SU-DHL-6 (cell line): ENCODE measurements at regions not wholly inside any gene's neighbourhood (a gene's known extent, or its start where the extent isn't known, plus 50 kb on each side); places are given as distances from the start of the nearest gene placed in this dataset.

Experiments used
- H2AFZ ChIP-seq: fragments of 200-600 bp; sonication (generic); 2 replicates; pipeline ENCODE4 v1.6.1; 2014; ENCODE audit warnings: low read depth, mild to moderate bottlenecking, moderate library complexity, mixed read lengths, antibody characterized with exemption, low read length; ENCODE audit not compliant: severe bottlenecking
- H3F3A ChIP-seq: fragments of 200-600 bp; shearing (Covaris generic); 2 replicates; pipeline ENCODE4 v1.6.0; 2016; ENCODE audit warnings: antibody characterized with exemption, mild to moderate bottlenecking; ENCODE audit not compliant: insufficient read depth
- H3K27ac ChIP-seq: fragments of 200-600 bp; sonication (generic); 2 replicates; pipeline ENCODE4 v1.5.1; 2016; ENCODE audit warnings: low read depth, mild to moderate bottlenecking, low read length, moderate library complexity, mixed read lengths
- H3K27me3 ChIP-seq: fragments of 200-600 bp; sonication (generic), shearing (Covaris generic); 2 replicates; pipeline ENCODE4 v1.6.0; 2014; ENCODE audit warnings: mild to moderate bottlenecking, low read length
- H3K36me3 ChIP-seq: fragments of 200-600 bp; sonication (generic); 2 replicates; pipeline ENCODE4 v1.6.1; 2014; ENCODE audit warnings: mild to moderate bottlenecking, low read length, mixed read lengths
- H3K4me2 ChIP-seq: fragments of 300-600, 200-600 bp; shearing (Covaris generic), sonication (generic); 2 replicates; pipeline ENCODE4 v1.6.0; 2014; ENCODE audit warnings: low read length, low read depth, mild to moderate bottlenecking; ENCODE audit not compliant: poor library complexity, severe bottlenecking
- H3K4me3 ChIP-seq: fragments of 200-600 bp; sonication (generic); 2 replicates; pipeline ENCODE4 v1.5.1; 2014; ENCODE audit warnings: antibody characterized with exemption, low read length, mild to moderate bottlenecking, mixed read lengths; ENCODE audit not compliant: insufficient read depth, poor library complexity, severe bottlenecking
- H3K79me2 ChIP-seq: fragments of 200-600 bp; sonication (generic); 2 replicates; pipeline ENCODE4 v1.6.1; 2014; ENCODE audit warnings: mild to moderate bottlenecking, low read length, moderate library complexity; ENCODE audit not compliant: insufficient read depth
- H3K9ac ChIP-seq: fragments of 200-600 bp; sonication (generic); 2 replicates; pipeline ENCODE4 v1.7.0; 2014; ENCODE audit warnings: mild to moderate bottlenecking, low read length
- H3K9me2 ChIP-seq: fragments of 200-600 bp; sonication (generic); replicated peaks from 2 replicates; pipeline ENCODE4 v1.6.1; 2014; ENCODE audit warnings: low read length; ENCODE audit not compliant: insufficient read depth
- H3K9me3 ChIP-seq: fragments of 200-600 bp; sonication (generic); 2 replicates; pipeline ENCODE4 v1.6.1; 2014; ENCODE audit warnings: low read length, mixed read lengths; ENCODE audit not compliant: insufficient read depth
- H4K20me1 ChIP-seq: fragments of 200-600 bp; sonication (generic); 2 replicates; pipeline ENCODE4 v1.6.1; 2014; ENCODE audit warnings: low read depth, mild to moderate bottlenecking, antibody characterized with exemption, low read length, moderate library complexity, mixed read lengths
- CTCF ChIP-seq: fragments of 200-600 bp; sonication (generic); IDR thresholded peaks from one replicate; pipeline ENCODE4 v1.5.1; 2017; ENCODE audit warnings: antibody characterized with exemption, mild to moderate bottlenecking, low read length, moderate library complexity; ENCODE audit not compliant: insufficient read depth, poor library complexity, severe bottlenecking
- EZH2phosphoT487 ChIP-seq: fragments of 200-600 bp; sonication (generic), shearing (Covaris generic); conservative IDR thresholded peaks from 2 replicates; pipeline ENCODE4 v1.6.1; 2018; ENCODE audit warnings: mild to moderate bottlenecking, antibody characterized with exemption, low read length, moderate library complexity, mixed read lengths

- no peaks in the 10 kb centered on the region for H3K36me3 ChIP-seq
- no peaks in the 10 kb centered on the region for H4K20me1 ChIP-seq
- H3F3A ChIP-seq, result no peaks in the 10 kb centered on the region
- no peak overlapping the region for H3K27ac ChIP-seq
- no peaks in the 10 kb centered on the region for H3K79me2 ChIP-seq
- no peak overlapping the region for H3K4me2 ChIP-seq
- TF ChIP-seq CTCF (no peak), EZH2phosphoT487 (no peak)
- H3K9me3 ChIP-seq, result no peaks in the 10 kb centered on the region
- no peak overlapping the region for H3K9ac ChIP-seq
- H2AFZ ChIP-seq, result no peak overlapping the region
- no peaks in the 10 kb centered on the region for H3K9me2 ChIP-seq
- no peaks in the 10 kb centered on the region for H3K27me3 ChIP-seq
- no peak overlapping the region for H3K4me3 ChIP-seq
Measured at GRCh38 chr18:30265190-30265589, 777.4 kb downstream of the DSC3 start.

- Histone ChIP-seq H3K27me3 (no peaks in the 10 kb centered on the region), H3K36me3 (no peaks in the 10 kb centered on the region), H3K9ac (no peak overlapping the region), H3K9me2 (no peaks in the 10 kb centered on the region), H3K9me3 (no peaks in the 10 kb centered on the region), H3K27ac (no peak overlapping the region), H2AFZ (no peak overlapping the region), H3K79me2 (no peaks in the 10 kb centered on the region), H3K4me3 (no peak overlapping the region), H4K20me1 (no peaks in the 10 kb centered on the region), H3F3A (no peaks in the 10 kb centered on the region), H3K4me2 (no peak overlapping the region)
- TF ChIP-seq CTCF (no peak), EZH2phosphoT487 (no peak)
Measured at GRCh38 chr18:30254331-30254730, 788.2 kb downstream of the DSC3 start.

GRCh38 chr18:30248056-30248455, 794.5 kb downstream of the DSC3 start:
- no peak for TF ChIP-seq CTCF
- no peak for TF ChIP-seq EZH2phosphoT487
- H3K9me2 ChIP-seq, result no peaks in the 10 kb centered on the region
- no peak overlapping the region for H2AFZ ChIP-seq
- no peak overlapping the region for H3K27ac ChIP-seq
- no peaks in the 10 kb centered on the region for H3K79me2 ChIP-seq
- H3K9ac ChIP-seq, result no peak overlapping the region
- no peaks in the 10 kb centered on the region for H3F3A ChIP-seq
- no peaks in the 10 kb centered on the region for H3K36me3 ChIP-seq
- no peaks in the 10 kb centered on the region for H3K27me3 ChIP-seq
- H3K9me3 ChIP-seq, result no peaks in the 10 kb centered on the region
- no peaks in the 10 kb centered on the region for H4K20me1 ChIP-seq
- H3K4me3 ChIP-seq, result no peak overlapping the region
- H3K4me2 ChIP-seq, result no peak overlapping the region
